Activated gamma-delta T cell treated with Interleukin-2 at 50 U/mL for 16 hours (primary cell): ENCODE measurements at regions not wholly inside any gene's neighbourhood (a gene's known extent, or its start where the extent isn't known, plus 50 kb on each side); places are given as distances from the start of the nearest gene placed in this dataset.

Experiments used
- DNase-seq: peaks from one replicate; pipeline ENCODE4 v3.0.0-alpha.2; 2020

DNA sequence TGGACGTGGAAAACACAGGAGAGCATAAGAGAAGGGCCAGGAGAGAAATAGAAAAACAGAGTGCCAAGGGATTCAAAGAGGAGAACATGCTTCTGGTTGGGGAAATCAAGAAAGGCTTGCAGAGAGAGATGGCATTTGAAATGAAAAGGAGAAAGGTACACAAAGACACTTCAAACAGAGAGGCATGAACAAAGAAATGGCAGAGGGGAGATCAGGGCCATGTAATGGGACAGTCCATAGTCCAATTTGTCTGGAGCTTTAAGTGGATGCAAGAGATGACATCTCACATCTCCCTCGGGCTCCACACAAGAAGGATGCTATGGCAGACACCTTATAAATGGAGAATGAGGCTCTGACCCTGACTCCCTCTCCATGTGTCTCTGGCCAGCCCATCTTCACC is 331.1 kb downstream of the MLLT3 start:
- DNase-seq: no peak

DNA sequence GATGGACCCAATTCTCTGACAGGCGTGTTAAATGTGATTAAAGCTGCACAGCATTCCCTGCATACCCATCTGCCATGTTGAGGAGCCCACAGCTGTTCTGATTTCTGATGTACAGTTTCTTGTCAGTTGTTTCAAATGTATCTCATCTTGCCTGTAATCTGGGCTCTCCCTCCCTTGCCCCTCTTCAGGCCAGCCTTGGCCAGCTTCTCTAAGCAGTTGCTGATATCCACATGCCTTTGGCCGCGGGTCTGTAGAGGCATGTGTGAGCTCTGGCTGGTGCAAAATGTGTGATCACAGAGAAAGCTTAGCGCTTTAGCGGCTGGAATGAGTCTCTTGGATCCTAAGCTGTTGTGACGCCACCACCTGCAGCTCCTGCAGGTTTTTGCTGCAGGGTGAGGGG is 332.0 kb downstream of the MLLT3 start:
- DNase-seq: no peak

DNA sequence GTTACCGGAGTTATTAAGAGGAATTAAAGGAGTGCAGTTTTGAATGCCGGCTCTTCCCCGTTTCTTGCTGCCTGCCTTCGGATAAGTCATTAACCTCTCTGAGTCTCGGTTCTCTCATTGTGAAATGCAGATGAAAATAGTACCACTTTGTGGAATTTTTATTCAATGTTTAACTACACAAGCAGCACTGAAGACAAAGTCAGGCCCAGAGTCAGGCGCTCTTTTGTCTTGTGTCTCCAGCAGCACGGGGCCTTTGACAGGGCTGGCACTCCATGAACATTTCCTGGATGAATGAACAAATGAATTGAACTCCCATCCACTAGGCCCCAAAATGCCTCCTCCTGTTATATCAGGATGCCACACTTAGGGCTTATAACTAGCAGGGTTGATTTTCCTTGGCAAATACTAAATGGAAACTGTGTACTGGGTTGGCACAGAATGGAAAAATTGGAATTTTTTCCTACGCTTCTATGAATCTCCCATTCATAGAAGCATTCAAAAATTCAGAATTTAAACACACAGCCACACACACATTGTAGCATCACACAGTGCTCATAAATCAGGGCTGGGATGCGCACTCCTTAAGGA is 332.8 kb downstream of the MLLT3 start:
- no peak for DNase-seq

DNA sequence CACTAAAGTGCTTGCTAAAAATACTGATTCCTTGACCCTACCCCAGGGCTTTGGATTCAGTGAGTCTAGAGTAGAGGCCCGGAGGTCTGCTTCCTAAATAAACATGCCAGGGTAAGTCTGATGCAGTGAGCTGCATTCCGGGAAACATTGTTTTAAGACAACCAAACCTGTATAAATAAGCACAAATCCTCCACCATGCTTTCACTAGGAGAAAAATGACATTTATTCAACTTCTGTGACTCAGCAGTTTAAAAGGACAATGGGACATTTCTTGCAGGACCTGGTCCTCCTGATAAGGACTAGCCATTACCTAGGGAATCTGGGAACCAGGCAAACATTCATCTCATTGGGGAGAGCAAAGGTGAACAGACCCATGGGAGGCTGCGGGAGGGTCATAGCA is 335.3 kb downstream of the MLLT3 start:
- no peak for DNase-seq

DNA sequence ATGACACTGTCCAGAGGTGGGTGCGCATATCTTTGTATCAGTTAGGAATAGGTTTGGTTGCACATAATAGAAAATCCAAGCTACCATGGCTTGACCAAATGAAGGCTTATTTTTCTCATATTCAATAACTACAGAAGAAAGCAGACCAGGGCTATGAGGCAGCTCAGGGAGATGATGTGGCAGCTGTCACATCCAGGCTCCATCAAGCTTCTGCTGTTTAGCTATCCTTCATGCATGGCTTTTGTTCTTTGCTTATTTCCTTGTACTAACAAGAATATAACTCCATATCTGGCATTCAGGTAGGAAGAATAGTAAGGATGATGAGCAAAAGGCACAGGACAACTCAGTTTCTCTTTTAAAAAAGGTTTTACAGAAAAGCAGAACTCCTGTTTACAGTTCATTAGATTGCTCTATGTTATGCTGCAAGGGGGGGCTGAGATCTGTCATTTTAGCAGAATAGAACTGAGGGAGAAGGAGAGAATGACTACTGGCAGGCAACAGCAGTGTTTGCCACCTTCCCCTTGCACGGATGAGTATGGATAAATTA is 336.1 kb downstream of the MLLT3 start:
- DNase-seq: no peak

DNA sequence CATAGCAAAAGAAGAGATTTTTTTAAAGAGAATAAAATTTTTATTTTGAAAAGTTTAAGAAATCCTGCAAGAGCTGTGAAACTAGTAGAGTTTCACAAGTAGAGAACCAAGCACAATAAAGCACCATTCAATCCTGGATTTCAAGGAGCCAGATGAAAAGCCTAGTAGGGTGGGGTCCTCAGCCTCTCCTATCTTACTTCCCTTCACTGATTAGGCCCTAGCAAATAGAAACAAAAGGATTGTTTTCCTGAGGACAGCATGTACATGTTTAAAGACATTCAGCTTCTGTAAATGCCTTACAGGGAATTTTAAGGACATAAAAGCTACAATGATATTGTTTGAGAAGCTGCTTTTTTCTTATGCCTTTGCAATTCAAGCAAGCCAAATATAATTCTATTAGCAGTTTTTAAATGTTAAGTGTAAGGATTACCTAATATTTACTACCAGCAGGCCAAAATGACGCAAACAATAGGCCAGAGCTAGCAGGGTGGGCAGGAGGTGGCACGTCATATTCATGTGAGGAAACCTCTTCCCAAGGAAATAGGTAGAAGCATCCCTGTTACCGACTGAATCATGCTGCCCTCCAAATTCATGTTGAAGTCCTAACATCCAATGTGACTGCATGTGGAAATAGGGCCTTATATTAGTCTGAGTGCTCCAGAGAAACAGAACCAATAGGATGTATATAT is 337.6 kb downstream of the MLLT3 start:
- no peak for DNase-seq

DNA sequence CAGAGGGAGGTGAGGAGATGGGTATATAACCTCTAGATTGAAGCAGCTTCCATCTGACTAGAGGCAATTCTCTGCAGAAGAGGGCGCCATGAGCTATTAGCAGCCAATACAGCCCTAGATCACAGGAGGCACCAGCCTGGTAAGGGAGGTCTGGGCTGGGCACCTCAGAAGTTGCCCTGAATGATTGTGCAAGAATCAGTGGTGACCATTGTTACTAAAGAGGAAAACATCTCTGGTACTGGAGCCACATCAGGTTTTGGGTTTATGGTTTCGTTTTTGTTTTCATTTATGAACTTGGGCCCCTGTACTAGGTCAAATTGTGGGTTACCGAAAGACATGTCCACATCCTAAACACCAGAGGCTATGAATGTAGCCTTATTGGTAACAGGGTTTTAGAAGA is 342.0 kb downstream of the MLLT3 start:
- DNase-seq: no peak

DNA sequence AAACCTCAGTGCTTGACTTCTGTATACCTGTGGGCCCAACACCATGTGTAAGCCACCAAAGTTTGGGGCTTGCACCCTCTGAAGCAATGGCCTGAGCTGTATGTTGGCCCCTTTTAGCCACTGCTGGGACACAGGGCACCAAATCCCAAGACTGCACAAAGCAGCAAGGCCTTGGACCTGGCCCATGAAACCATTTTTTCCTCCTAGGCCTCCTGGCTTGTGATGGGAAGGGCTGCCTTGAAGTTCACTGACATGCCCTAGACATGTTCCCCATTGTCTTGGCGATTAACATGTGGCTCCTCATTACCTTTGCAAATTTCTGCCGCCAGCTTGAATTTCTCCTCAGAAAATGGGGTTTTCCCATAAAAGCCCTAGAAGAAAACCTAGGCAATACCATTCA is 345.5 kb downstream of the MLLT3 start:
- DNase-seq: no peak

DNA sequence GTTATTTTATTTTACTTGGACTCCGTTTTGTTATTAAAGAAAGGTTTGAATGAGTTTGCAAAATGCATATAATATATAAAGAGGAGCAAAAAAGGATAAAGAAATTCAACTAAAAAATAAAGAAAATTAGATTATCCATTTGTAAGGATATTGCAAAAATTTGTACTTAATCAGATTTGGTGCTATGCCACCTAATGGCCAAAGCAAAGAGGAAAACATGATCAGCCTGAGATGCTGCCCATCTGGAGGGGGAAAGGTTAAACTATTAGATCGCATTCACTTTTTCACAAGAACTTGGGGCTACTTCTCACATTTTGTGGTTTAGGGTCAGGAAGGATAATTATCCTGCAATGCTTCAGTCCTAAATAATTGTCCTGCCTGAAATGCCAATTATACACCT is 350.6 kb downstream of the MLLT3 start:
- no peak for DNase-seq

DNA sequence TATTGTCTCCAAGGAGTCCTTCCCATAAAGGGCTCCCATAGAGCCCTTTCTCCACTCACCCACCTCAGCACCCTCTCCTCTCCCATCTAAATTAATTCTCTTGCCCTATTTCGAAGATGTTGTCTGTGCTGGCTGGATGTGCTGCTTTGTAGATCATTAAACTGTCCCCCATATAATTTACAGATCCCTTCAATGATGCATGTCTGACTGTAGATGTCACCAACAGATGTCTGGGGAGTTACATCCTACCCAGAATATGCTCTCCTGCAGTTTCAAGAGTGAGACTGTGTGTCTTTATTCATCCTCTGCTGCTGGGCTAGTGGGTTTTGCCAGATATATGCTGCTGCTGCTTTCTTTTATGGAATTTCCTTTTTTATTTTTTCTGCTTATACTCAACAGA is 351.2 kb downstream of the MLLT3 start:
- no peak for DNase-seq

DNA sequence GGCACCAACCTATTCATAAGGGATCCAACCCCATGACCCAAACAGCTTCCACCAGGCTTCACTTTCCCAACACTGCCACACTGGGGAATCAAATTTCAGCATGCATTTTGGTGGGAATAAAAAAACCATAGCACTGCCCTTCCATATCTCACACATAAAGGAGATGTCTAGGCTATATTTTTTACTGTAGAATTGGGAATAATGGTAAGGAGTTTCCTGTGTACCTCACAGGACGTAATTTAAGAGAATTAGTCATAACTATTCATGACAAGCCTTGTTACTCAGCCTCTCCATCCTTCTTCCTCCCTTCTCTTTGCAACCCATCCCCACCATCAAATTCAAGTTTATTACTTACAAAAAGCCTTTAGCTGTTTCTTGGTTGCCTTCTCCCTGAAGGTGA is 352.1 kb downstream of the MLLT3 start:
- no peak for DNase-seq

DNA sequence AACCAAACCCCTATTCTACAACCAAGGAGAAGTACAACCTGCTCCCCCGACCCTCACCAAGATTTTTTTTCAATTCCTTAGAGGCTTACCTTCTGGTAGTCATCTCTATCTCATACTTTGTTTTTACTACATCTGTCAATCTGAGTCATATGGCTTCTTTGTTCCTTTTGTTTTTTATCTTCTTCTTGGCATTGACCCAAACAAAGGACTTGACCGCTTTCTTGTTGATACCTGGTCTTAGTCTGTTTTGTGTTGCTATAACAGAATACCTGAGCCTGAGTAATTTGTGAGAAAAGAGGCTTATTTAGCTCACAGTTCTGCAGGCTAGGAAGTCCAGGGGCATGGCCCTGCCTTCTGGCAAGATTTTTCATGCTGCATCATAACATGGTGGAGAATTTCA is 352.7 kb downstream of the MLLT3 start:
- no peak for DNase-seq

DNA sequence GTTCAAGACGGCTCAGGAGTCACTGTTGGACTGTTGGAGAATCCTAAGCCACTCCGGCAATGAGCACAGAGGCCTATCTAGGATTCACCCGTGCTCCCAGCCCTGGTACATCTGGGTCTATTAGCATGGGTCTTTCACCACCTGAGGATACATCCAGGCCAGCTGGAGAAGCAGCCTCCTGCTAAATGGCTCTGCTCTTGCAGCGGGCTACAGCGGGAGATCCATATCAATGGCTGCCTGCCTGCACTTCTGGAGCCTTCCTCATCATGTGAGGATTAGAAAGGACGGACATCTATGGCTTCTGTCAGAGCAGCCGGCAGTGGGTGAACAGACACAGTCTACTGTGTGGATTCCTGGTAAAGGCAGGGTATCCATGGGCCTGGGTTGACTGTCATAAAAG is 357.4 kb downstream of the MLLT3 start:
- DNase-seq: no peak

DNA sequence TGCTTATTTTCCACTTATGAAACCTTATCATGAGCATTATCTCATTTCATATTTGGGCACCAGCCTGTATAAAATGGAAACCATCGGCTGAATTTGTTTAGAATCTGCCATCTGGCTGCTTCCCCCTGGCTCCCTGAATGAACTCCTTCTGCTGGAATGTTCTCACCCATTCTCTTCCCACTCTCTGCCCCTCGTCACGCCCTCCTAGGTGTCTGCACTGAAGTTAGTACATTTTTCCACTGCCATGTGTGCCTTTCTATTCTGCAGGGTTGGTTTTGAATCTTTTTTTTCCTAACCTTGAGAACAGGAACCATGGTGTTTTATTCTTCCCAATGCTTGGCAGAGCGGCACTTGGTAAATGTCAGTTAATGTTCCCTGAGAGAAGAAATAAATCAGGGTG is 359.7 kb downstream of the MLLT3 start:
- no peak for DNase-seq

DNA sequence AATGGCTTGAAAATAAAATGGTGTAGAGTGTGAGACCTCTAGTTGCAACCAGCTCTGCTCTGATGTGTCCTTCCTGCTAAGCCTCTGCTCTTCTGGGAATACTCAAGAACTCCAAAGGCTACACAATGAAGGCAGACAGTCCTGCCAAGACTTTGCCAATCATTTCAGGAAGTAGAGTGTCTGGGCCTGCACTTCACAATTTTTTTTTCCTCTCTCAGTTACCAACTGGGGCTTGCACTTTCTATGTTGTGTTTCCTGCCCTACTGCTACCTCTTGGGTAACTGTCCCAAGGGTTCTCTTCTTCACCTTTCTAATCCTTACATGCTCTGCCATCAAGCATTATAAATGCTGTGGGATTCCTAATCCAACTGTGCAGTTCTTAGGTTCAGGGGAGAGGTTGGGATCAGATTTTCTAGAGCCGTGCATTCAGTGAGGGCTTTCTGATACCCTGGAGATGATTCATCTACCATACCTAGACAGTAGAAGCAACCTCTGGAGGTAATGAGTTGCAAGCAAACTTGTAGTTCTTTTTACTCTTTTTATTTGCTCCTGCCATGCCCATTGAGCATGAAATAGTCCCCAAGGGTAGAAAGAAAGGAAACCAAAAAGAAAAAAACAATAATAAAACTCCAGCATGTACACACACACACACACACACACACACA is 365.9 kb downstream of the MLLT3 start:
- no peak for DNase-seq

DNA sequence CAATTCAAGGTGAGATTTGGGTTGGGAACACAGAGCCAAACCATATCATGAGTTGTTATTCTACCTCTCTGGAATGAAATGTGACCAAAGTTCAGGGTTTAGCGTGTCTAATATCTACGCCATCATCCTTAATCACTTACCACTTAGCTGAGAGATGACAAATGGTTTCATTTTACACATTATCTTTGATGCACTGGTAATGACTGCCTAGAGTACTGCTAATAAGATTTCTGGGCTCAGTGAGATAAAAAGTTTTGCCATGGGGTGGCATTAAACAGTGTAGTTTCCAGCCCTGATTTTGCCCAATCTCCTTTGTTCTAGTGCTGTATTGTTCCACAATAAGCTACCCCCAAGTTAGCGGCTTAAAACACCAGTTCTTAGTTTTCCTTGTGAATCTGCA is 367.2 kb downstream of the MLLT3 start:
- DNase-seq: no peak

DNA sequence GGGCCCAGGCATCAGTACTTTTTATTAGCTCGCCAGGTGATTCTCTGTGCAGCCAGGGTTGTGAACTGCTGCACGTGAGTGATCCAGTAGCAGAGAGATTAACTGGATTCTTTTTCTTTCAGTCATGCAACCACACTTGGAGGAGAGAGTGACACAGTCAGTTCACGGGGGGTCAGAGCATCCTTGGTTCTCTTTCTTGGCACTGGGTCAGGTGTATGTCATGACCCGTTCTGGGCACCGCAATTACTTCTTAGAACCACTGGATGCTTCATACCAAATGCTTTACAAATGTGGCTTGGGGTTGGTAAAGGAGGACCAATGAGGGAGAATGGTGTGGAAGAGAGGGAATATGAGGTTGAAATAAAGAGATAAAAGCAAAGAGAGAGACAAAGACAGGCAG is 368.7 kb downstream of the MLLT3 start:
- no peak for DNase-seq

DNA sequence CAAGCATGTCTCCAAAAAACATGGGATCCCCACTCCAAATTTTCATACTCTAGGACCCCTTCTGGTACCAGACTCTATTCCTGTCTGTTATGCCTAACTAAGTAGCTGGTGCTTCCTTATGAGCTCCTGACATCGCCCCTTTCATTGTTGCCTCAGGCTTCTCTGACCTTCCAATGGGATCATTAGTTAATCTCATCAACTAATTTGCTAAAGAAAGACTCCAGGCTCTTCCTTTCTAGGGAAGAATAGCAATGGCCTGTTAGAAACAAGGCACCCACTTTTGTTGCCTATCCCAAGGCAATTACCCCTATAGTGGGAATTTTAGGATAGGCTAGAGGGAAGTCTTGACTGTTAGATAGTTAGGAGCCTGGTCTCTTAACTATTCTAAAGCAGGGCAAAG is 369.5 kb downstream of the MLLT3 start:
- DNase-seq: no peak

DNA sequence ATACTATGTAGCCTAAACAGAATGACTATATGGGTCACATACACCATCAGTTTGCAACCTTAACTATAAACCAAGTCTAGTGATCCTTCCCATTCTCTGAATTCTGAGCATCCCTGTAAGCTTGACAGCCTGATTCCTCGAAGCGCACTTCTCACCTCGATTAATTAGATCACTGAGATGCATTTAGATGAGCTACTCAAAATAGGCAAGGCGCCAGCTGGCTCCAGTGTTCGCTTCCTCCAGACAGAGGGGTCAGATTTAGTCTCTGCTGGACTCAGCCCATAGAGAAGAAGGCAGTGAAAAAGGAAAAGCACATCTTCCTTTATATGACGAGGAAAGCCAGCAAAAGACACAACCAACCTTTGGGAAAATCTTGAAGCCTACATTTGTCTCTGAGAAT is 371.5 kb downstream of the MLLT3 start:
- DNase-seq: no peak

DNA sequence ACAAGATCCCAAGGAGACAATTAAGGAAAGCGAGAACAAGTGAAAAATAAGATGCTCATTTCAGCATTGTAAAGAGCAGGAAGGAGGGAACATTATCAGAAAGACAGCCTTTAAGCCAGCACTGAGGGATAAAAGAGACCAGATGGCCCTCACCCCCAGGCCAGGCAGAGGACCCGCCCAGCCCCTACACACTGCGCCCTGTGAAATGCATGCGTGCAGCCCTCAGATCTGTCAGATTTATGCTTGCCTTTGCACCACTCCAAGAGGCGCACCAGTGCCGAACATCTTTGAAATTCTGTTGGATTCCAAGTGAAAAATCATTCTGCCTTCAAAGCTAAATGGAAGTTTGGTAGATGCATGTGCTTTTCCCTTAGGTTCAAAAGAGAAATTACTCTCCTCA is 378.0 kb downstream of the MLLT3 start:
- DNase-seq: no peak

DNA sequence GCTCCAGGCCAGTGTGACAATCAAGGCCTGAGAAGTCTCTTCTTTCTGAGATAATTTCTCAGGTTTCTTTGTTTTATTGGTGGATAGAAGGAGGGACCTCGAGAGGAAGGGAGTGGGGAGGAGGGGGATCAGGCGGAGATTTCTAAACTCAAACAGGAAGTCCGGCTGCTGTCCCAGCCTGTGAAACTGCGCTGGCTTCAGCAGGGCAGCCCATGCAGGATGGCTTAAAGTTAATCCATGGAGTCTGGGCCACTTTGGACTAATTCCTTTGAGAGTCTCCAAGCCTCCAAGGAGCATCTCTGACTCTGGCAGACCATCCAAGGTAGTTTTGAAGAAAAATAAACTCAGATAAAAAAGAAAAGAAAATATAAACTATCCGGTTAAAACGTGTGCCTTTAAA is 378.5 kb downstream of the MLLT3 start:
- no peak for DNase-seq

DNA sequence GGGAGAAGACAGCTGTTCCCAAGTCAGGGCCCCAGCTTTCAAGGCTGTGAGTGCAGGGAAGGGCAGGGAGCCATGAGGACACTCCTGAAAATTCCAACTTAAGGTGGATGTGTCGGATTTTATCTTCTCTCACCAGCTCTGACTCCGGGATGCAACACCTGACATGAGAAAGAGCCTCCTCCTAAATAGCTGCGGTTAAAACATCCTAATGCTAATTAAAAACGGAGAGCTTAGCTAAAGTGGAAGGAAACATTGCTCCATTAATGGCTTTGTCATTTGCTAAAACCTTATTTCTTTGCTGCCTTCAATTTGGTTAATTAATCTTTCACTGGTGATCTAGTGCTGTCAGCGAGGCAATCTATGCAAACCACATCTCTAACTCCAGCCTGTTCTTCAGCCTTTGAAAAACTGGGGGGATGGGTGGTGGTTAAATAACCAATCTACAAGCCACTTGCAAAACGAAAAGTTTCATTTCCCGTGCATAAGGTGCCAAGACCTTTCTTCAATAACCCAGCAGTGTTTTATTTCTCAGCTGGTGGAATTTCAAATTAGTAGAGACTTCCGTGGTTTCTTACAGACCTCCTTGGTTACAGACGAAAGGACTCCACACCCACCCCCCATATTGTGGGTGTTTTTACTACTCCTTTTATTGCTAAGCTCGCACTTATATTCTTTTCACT is 379.6 kb downstream of the MLLT3 start:
- peak; percentile 14 for DNase-seq

DNA sequence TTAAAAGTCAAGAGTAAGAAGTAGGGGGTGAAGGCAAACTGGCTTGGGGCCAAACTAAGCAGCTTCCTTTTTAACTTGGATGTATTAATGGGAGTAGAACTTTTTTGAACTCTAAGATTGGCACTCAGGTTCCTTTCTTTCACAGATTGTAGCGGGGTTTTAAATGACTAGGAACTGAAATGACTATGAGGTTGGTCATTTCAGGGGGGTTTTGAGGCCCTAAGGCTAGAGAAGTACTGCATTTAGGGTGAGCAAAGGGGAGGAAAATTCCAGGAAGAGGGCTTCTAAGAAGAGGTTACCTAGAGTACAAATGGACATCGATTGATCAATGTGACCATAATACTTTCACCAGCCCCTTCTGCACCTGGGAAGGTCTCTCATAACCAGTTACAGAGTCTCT is 381.8 kb downstream of the MLLT3 start:
- no peak for DNase-seq

DNA sequence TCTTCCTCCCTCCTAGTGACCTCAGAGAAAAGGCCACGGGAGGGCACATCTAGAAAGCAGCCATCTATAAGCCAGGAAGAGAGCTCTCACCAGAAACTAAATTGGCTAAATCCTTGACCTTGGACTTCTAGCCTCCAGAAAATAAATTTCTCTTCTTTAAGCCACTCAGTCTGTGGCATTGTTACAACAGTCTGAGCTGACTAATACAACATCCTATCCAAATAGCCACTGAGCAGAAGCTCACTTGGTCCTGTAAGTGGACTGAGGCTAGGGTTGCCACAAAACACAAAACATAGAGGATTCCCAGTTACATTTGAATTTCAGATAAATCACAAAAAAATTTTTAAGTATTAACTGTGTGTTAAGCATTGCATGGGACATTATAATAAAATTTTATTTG is 383.4 kb downstream of the MLLT3 start:
- DNase-seq: no peak
